GM18498 (cell line): ENCODE measurements at regions not wholly inside any gene's neighbourhood (a gene's known extent, or its start where the extent isn't known, plus 50 kb on each side); places are given as distances from the start of the nearest gene placed in this dataset.

Experiments
- ATAC-seq: cut with Tn5 transposase; IDR thresholded peaks from one replicate; pipeline ENCODE4 v1.9.1; 2021; ENCODE audit warnings: mild to moderate bottlenecking, moderate library complexity; ENCODE audit not compliant: unreplicated experiment

GRCh38 chr12:39240587-39240986 is 202.3 kb downstream of the KIF21A start:
- ATAC-seq, result no peak

GRCh38 chr12:39239490-39240486 is 203.1 kb downstream of the KIF21A start:
- no peak for ATAC-seq

GRCh38 chr12:39237004-39237403 is 205.9 kb downstream of the KIF21A start:
- ATAC-seq, result no peak

GRCh38 chr12:39235990-39236767 is 206.7 kb downstream of the KIF21A start:
- no peak for ATAC-seq

GRCh38 chr12:39230086-39230485 is 212.8 kb downstream of the KIF21A start:
- ATAC-seq, result no peak

GRCh38 chr12:39227218-39227617 is 215.7 kb downstream of the KIF21A start:
- ATAC-seq, result no peak

GRCh38 chr12:39224971-39225370 is 217.9 kb downstream of the KIF21A start:
- no peak for ATAC-seq

- ATAC-seq, result peak; percentile 51
Observed at GRCh38 chr12:39205969-39206368, 237.0 kb downstream of the KIF21A start.

GRCh38 chr12:39199351-39199750 is 243.6 kb downstream of the KIF21A start:
- ATAC-seq, result no peak

- ATAC-seq, result no peak
Observed at GRCh38 chr12:39188689-39189088, 254.2 kb downstream of the KIF21A start.

GRCh38 chr12:39186744-39187143 is 256.2 kb downstream of the KIF21A start:
- no peak for ATAC-seq

GRCh38 chr12:39178837-39179236 is 264.1 kb downstream of the KIF21A start:
- no peak for ATAC-seq

- no peak for ATAC-seq
Observed at GRCh38 chr12:39176356-39176755, 266.6 kb downstream of the KIF21A start.

GRCh38 chr12:39173726-39174125 is 268.3 kb upstream of the CPNE8 start:
- no peak for ATAC-seq

GRCh38 chr12:39165338-39165737 is 259.9 kb upstream of the CPNE8 start:
- no peak for ATAC-seq

- no peak for ATAC-seq
Observed at GRCh38 chr12:39161465-39162085, 256.2 kb upstream of the CPNE8 start.

- ATAC-seq, result no peak
Observed at GRCh38 chr12:39157696-39158342, 252.4 kb upstream of the CPNE8 start.

GRCh38 chr12:39145175-39145999 is 240.0 kb upstream of the CPNE8 start:
- ATAC-seq, result peak; percentile 86

GRCh38 chr12:39144613-39145061 is 239.2 kb upstream of the CPNE8 start:
- ATAC-seq, result no peak

GRCh38 chr12:39138268-39138667 is 232.9 kb upstream of the CPNE8 start:
- no peak for ATAC-seq
